Astrocyte of the hippocampus (primary cell): ENCODE measurements at regions not wholly inside any gene's neighbourhood (a gene's known extent, or its start where the extent isn't known, plus 50 kb on each side); places are given as distances from the start of the nearest gene placed in this dataset.

Experiments used
- DNase-seq: peaks from one replicate; pipeline ENCODE4 v3.0.0; 2011; ENCODE audit warnings: low read depth, low spot score

DNA sequence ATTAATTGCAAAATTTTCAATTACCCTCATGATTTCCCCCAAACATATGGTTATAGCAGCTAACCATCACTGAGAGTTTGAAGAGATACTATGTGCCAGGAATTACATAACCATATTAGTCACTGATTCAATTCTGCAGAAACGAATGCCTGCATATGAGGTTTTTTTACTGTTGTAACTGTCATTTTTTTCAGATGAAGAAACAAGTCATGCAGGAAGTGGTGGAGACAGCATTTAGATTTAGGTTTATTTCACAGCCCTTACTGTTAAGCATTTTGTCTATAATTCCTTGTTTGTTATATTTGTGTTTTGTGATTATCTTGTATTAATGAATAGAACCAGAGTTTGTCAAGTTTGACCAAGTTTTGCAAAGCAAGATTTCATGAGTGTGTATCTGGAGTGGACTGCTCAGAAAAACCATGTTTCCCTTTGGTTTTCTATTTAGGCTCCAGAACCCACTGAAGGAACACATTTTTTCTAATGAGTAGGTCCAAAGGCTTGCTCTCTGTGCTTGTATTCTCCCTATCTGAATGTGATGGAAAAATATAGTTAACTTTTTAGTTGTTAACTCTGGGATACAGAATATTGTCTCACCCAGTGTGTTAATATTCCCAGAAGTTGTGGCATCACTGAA lies 308.5 kb upstream of the ADAMTS5 start:
- DNase-seq: peak; percentile 14

DNA sequence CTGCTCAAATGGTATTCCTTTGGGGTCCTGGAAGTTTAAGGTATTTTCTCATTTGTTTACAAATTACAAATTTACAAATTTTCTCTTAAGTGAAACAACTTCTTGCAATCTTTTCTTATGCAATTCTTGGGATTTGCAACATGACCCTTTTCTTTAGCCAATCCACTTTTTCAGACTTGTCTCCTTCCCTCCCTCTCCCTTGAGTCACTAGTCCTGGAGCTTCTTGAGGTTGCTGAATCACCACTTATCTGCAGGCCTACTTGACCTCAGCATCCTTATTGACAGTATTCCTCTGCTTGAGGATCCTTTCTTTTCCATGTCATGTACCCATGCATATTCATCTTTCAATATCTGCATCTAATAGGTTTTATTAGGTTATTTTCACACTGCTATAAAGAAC lies 302.8 kb upstream of the ADAMTS5 start:
- peak; percentile 37 for DNase-seq

GRCh38 chr21:27268290-27268689 lies 301.4 kb upstream of the ADAMTS5 start:
- DNase-seq: peak; percentile 13

GRCh38 chr21:27265949-27266348 lies 299.1 kb upstream of the ADAMTS5 start:
- DNase-seq: no peak

DNA sequence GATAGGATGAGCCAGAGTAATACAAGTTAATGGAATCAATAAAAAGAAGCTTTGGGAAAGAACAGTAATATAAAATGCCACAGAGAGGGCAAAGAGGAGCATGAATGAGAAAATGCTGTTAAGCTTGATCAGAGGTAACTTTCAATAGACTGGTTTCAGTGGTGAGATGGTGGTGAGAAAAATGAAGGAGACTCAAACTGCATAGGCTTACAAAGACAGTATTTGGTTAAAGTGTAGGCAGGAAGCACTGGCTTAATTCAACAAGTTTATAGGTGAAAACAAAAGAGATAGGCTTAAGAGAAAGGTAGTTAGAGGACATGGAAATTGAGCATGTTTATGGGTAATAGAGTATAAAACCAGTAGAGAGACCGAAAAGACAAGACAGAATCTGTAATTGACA lies 298.6 kb upstream of the ADAMTS5 start:
- no peak for DNase-seq

- DNase-seq: peak; percentile 5
These were observed 294.8 kb upstream of the ADAMTS5 start for GRCh38 chr21:27261676-27262075.

GRCh38 chr21:27260728-27261127 lies 293.8 kb upstream of the ADAMTS5 start:
- DNase-seq: no peak

- DNase-seq: no peak
These were observed 292.0 kb upstream of the ADAMTS5 start for GRCh38 chr21:27258742-27259448.

DNA sequence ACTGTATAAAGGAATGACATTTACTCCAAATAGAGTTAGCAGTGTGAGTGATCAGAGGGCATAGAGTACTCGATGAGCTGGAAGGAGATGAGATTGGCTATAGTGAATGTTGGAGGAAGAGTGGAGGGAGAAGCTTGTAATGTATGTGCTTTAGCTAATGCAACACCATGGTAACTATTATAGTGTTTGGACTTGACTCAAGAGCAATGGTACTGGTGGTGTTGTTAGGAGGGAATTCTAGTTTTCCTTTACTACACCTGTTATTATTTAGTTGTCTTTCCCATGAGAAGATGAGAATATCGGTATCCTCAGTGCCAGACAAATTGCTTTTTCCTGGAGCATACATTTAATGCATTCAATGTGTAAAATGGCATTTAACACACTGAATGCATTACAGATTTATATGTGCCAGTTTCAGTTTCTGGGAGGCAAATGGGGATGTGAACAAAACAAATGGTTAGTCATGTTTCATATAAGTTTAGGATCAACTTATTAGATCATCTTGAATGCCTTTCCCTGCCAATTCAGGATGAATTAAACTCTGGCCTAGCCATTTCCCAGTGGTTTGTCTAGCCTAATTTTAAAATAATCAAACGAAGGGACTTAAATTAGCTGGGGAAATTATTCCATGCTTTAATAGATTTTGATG lies 291.1 kb upstream of the ADAMTS5 start:
- no peak for DNase-seq

DNA sequence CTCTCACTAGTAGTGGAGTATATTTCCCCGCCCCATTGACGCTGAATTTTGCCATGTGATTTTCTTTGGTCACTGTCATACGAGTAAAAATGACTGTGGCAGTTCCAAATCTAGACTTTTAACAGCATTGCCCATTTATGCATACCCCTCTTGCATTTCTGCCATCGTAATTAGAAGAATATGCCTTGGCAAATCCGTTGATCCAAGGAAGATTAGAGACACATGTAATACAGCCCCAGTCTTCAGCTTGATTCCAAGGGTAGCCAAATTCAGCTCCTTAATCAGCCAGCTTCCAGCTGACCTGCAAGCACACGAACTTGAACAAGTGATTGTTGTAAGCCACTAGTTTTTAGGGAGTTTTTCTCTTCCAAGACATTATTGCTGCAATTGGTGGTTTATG lies 290.3 kb upstream of the ADAMTS5 start:
- no peak for DNase-seq

GRCh38 chr21:27251752-27252151 lies 284.9 kb upstream of the ADAMTS5 start:
- no peak for DNase-seq

DNA sequence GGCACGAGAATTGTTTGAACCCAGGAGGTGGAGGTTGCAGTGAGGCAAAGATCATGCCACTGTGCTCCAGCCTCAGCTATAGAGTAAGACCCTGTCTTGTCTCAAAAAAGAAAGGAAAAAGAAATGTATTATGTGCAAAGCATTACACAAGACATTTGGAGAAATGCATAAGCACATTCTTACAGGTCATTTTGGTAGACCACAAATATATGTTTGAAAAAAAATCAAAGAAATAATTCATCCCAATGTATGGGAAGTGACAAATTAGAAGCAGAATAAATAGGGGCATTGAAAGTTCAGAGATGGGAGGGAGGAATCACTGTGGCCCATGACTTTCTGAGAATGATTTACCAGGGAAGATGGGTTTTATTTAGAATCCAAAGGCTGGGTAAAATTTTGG lies 283.5 kb upstream of the ADAMTS5 start:
- no peak for DNase-seq

- peak; percentile 1 for DNase-seq
These were observed 281.9 kb upstream of the ADAMTS5 start for GRCh38 chr21:27248814-27249213.

DNA sequence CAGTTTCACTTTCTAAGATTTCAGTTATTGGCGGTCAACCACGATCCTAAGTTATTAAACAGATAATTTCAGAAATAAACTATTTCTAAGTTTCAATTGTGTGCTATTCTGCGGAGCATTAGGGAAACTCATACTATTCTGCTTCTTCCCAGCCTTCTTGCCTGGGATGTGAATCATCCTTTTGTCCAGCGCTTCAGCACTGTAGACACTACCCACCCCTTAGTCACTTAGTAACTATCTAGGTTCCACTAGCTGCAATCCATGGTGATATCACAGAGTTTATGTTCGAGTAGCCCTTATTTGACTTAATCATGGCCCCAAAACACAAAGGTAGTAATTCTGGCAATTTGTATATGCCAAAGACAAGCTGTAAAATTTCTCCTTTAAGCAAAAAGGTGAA lies 279.9 kb upstream of the ADAMTS5 start:
- DNase-seq: no peak

DNA sequence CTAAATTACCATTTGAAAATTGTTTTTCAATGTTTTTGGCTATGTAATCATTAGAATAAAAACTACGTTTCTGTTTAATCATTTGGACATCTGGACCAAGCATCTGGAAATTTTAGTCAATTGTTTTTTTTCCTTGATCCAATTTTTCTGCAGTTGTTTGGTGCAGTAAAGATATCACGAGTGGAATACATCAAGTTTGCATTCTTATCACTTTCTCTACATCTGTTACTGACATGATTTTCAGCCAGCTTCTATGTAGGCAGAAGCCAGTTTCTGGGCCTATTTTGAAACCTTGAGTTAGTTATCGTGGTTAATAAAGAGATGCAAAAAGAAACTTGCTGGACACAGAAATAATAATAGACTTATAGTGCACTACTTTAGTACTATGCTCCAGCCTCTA lies 277.9 kb upstream of the ADAMTS5 start:
- no peak for DNase-seq

GRCh38 chr21:27244352-27244751 lies 277.5 kb upstream of the ADAMTS5 start:
- no peak for DNase-seq

DNA sequence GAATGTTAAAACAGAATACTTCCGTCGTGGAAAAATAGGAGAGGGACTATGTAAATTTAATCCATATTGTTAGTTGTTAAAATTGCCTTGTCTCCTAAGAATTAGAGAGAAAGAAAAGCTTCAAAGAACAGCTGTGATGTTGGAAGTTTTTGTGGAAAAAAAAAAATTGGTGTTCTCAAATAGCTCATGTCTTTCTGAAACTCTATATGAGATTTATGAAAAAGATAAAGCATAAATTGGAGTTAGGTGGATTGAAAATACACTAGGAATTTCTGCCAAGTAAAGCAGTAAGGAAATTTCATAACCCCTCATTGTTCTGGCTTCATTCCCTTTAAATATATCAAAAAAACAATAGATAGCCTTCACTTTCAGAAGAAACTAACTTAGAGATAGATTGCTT lies 274.0 kb upstream of the ADAMTS5 start:
- no peak for DNase-seq

DNA sequence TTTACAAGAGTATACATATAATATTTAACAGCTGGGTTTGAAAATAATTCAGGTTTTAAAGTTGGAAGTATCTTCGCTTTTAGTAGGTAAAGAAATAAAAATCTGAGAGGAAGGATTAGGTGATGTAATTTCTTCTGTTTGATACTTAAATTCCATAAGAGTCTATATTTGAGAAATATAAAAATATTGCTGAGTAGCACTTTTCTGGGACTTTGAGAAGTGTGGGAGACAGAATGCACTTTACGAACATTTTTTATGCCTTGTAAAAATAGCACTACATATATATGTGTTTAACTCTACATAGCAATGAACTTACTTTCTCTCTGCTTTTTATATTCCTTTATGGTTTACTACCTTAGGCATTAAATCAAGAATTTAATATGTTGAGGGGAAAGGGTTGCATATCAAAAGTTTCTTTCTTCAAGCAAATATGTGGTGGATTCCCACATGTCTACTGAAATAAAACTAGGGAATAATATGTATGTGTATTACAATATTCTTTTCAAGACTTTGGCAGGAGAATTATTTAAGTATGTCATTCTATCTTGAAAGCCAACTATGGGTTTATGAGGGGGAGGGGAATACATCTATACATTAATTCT lies 266.7 kb upstream of the ADAMTS5 start:
- no peak for DNase-seq

GRCh38 chr21:27225940-27226339 lies 259.1 kb upstream of the ADAMTS5 start:
- DNase-seq: no peak

DNA sequence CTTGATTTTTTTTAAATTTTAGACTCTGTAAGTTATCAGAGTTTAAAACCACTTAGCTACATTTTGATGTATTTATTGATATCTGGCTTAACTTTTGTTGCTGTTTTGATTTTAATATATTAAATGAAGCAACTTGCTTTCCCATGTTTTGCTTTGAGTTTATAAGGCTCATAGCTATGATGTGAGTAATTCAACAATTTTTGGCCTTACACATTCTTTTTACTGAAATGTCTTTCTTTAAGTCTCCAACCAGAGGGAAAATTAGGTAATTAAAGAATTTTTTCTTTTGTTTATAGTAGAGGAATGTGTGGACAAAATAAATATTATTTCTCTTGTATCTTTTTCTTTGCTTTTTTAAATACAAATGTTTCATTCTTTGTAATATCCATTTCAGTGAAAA lies 258.3 kb upstream of the ADAMTS5 start:
- peak; percentile 1 for DNase-seq

GRCh38 chr21:27224169-27224568 lies 257.3 kb upstream of the ADAMTS5 start:
- DNase-seq: no peak

GRCh38 chr21:27221077-27221476 lies 254.2 kb upstream of the ADAMTS5 start:
- DNase-seq: no peak

GRCh38 chr21:27220416-27220815 lies 253.5 kb upstream of the ADAMTS5 start:
- no peak for DNase-seq
